ENCODE measurements at regions not wholly inside any gene's neighbourhood (a gene's known extent, or its start where the extent isn't known, plus 50 kb on each side); places are given as distances from the start of the nearest gene placed in this dataset.

GRCh38 chr7:10474048-10474447, 499.6 kb upstream of the PHF14 start:
- TF ChIP-seq CTCF (conservative IDR thresholded peaks at IDR 0.05) (no peak), EZH2 (IDR thresholded peaks at IDR 0.05; ENCODE audit: low read depth) (no peak)
